ENCODE measurements at regions not wholly inside any gene's neighbourhood (a gene's known extent, or its start where the extent isn't known, plus 50 kb on each side); places are given as distances from the start of the nearest gene placed in this dataset.

- FAIRE-seq = no peak
- Histone ChIP-seq H3K4me3 (no peak overlapping the region), H3K36me3 (ENCODE audit: control insufficient read depth, insufficient read depth, low read length) (no peaks in the 10 kb centered on the region), H3K9ac (ENCODE audit: insufficient read depth in 1 of 2, low read depth in 2 of 2, low read length in 2 of 2) (no peak overlapping the region), H3K27me3 (ENCODE audit: control insufficient read depth in 2 of 2, insufficient read depth in 2 of 2, low read length in 2 of 2) (no peaks in the 10 kb centered on the region), H3K4me1 (replicated peaks in 1 of 2; ENCODE audit: control insufficient read depth in 2 of 2, insufficient read depth in 2 of 2, low read length in 2 of 2) (no peaks in the 10 kb centered on the region), H3K4me2 (ENCODE audit: insufficient read depth, low read length) (no peak overlapping the region), H4K20me1 (replicated peaks; ENCODE audit: control insufficient read depth, insufficient read depth, low read length) (no peaks in the 10 kb centered on the region), H2AFZ (ENCODE audit: low read depth, low read length) (no peak overlapping the region), H3K9me3 (replicated peaks; ENCODE audit: control insufficient read depth, insufficient read depth, low read depth, low read length) (no peaks in the 10 kb centered on the region; the same call in 1 of the 2 replicates), H3K9me1 (ENCODE audit: control insufficient read depth, insufficient read depth, low read length) (no peaks in the 10 kb centered on the region), H3K79me2 (ENCODE audit: control insufficient read depth, insufficient read depth, low read length) (no peaks in the 10 kb centered on the region), H3K27ac (ENCODE audit: extremely low read depth, low read depth, low read length) (no peak overlapping the region)
- 0% methylated on average over 3 of the region's 3 CpGs for WGBS (ENCODE audit: insufficient coverage, low coverage, missing lambda C conversion rate)
- no peak for ATAC-seq
- DNase-seq (ENCODE audit: extremely low read depth in 1 of 4, low spot score in 3 of 4) = no peak
- CTCF ChIA-PET (ENCODE audit: low intra/inter-chr PET ratio) = no interaction called here
- POLR2A ChIA-PET = no interaction called here
- intact Hi-C loops (cut with micrococcal nuclease) (no loop called here), in situ Hi-C loops (cut with MboI) (no loop called here)
- BruUV-seq (replicated peaks) = no TSS peak
- TF ChIP-seq LEF1 (IDR thresholded peaks at IDR 0.05) (no peak), RREB1 (CRISPR knock-in tag; IDR thresholded peaks at IDR 0.05) (no peak), CCAR2 (IDR thresholded peaks at IDR 0.05; ENCODE audit: low read depth, low read length) (no peak), RBM14 (IDR thresholded peaks at IDR 0.05; ENCODE audit: borderline replicate concordance, insufficient read depth, low read depth, low read length) (no peak), CHD2 (IDR thresholded peaks at IDR 0.05; ENCODE audit: low read depth, low read length) (no peak), NFIC (IDR thresholded peaks at IDR 0.05) (no peak), AFF4 (CRISPR knock-in tag; IDR thresholded peaks at IDR 0.05) (no peak), CREB3L1 (IDR thresholded peaks at IDR 0.05; ENCODE audit: borderline replicate concordance, low read depth) (no peak), ZBTB12 (CRISPR knock-in tag; IDR thresholded peaks at IDR 0.05) (no peak), HNRNPLL (IDR thresholded peaks at IDR 0.05; ENCODE audit: low read depth, low read length, poor library complexity, severe bottlenecking) (no peak), CBFB (CRISPR knock-in tag; IDR thresholded peaks at IDR 0.05) (no peak)
Measured at GRCh38 chr1:233463333-233463732, 135.8 kb downstream of the MAP3K21 start.
